Hematopoietic multipotent progenitor cell treated with erythropoietin and hydrocortisone succinate and interleukin-3 and kit ligand, for 17 days (in vitro differentiated cells): ENCODE measurements at regions not wholly inside any gene's neighbourhood (a gene's known extent, or its start where the extent isn't known, plus 50 kb on each side); places are given as distances from the start of the nearest gene placed in this dataset.

ENCODE experiments used
- DNase-seq: peaks from one replicate; pipeline ENCODE4 v3.0.0-alpha.2; 2015; ENCODE audit warnings: low spot score

DNA sequence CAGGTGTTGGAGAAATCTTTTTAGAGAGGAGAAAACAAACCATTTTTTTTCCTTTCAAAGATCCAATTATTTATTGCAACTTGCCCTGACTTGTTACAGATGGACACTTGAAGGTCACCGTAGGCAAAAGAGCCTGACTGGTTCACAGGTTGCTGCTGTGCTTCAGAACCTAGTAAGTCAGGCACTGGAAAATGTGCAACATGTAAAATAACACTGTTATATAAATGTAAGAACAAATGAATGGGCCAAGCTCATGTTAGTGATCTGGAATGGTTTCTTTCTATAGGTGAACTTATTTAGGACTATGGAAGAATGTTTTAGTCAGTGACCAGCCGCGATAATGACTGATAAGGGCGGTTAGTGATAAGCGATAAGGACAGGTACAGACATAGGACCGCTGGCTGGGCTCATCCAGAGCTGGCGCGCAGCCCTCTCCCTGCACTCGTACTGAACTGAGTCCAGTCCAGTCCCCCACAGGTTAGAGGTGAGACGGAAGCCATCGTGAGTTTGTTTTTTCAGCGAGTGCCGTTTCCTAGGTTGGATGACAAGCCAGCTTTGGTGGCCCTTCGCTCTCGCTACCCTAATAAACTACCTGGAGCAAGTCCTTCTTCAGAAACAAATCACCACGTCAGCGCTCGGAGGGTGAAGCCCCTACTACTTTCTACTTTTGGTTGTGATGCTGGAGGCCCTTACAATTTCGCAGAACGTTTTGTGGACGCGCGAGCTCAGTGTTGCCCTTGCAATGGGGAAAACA is 94.4 kb upstream of the PRDM1 start:
- peak; percentile 23 for DNase-seq

DNA sequence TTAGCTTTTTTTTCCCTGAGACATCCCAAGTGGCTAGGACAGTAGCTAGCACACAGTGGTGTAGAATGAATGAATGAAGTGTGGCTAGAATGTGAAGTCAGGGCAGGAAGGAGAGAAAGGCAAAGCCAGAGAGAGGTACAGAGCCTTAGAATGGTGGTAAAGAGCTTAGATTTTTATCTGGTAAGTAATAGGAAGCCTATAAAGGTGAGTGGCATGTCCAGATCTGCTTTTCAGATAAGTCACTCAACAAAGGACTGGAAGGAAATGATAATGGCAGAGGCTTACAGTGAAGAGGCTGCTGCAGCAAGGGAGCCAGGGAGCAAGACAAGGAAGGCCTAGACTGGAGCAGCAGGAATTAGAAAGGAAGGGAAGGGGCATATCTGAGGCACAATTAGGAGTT is 96.0 kb upstream of the PRDM1 start:
- no peak for DNase-seq

DNA sequence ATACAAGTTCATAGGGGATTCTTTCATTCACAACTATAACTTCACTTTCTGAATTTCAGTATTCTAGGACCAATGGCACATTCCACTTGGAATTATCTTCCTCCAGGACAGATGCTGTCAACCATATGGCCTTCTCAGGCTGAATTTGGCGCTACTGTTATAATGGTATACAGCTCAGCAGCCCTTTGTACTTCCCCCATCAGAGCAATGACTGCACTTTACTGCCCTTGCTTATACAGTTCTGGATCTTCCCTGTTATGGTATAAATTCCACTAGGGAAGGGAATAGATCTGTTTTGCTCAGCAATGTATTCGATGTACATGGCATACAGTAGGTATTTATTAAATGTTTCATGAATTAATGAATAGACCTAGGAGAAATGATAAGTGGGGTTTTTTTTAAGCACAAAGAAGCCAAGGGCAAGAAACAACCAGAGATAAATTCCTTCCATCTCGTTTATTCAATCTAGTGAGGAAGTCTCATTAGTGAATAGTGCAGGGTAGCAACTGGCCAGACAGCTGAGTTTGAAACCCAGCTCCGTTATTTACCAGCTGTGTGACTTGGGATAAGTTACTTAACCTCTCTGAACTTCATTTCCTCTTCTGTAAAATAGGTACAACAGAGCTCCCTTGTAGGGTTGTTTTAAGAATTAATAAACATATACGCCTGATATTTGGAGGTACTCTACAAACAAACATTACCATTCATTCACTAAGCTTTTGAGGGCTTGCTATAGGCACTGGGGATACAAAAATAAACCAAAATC is 97.1 kb upstream of the PRDM1 start:
- no peak for DNase-seq

DNA sequence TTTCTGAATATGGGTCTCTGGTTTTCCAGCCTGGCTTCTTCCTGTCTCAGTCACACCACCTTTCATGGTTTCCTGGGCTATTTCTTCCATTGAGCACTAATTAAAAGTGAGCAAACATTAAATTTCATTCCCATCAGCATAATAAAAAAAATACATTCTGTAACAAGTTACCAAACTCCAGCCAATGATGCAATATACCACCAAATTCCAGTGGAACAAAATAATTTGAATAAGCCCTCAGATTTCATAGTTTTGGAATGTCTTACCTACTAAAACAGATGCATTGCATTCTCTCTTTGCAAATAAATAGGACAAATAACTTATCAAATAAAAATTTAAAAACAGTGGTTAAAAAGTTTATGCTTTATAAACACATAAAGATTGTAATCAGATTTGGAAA is 97.8 kb upstream of the PRDM1 start:
- DNase-seq, result no peak

DNA sequence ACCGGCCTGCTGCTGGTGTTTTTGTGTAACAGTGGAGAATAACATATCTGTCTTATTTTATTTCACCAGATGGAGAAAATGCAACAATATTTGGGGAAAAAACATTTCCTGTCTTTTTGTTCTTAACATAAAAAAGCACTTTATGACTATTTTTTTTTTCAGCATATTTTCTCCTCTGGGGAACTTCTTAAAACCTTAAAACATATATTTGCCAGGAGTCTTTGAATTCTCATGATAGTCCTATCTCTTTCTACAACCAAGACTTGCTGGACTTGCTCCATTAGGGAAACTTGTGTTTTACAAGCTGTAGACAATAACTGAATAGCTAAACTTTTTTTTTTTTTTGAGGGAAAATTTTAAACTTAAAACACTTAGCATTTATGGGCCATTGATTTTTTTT is 98.6 kb upstream of the PRDM1 start:
- no peak for DNase-seq

DNA sequence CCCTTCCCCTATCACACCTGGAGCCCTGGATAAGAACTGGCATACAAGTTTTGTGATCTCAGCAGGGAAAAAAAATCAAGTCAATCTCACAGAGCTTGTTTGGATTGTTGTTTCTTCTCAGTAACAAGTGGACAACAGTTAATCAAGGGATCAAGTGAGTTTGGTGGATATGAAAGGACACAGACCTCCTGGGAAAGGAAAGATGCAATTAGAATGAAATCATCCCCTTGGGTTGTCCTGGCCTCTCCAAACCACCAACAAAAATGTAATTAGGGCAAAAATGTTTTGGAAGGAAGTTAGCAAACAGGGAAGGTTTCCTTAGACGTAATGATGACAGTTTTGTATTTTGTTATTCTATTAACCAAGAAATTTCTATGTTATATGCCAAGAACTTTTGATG is 99.1 kb upstream of the PRDM1 start:
- no peak for DNase-seq

DNA sequence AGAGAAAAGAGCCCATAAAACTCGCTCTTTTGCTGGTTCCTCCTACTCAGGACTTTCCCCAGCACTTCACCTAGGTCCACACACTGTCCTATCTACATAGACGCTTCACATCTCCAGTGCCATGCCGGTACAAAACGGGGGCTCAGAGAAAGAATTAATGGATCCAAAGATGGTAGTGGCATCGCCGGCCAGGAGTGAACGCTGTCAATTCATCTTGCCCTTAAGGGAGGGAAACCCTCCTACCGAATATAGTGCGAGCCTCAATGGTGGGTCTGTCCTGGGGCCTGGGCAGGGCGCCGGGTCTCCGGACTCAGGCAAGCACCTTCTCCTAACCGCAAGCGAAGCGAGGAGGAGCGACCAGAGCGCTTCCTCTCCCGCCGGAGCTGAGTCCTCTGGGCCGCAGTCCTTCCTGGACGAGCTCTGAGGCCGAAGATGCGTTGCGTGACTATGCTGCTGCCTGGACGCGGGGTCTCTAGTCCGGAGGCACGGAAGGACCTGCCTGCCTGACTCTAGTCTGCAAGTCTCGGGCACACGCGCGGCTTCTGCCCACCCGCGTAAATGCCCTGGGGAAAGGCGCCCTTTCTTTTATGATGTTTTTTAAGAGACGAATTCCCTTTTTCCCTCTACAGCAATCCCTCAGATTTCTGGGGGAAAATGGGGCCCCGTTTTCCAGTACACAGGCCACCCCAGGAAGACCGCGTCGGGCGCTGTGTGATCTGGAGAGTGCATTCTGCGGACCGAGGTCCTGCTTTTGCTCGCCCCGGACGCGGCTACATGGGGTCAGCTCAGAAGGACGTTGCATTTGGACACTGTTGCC is 100.1 kb upstream of the PRDM1 start:
- no peak for DNase-seq

DNA sequence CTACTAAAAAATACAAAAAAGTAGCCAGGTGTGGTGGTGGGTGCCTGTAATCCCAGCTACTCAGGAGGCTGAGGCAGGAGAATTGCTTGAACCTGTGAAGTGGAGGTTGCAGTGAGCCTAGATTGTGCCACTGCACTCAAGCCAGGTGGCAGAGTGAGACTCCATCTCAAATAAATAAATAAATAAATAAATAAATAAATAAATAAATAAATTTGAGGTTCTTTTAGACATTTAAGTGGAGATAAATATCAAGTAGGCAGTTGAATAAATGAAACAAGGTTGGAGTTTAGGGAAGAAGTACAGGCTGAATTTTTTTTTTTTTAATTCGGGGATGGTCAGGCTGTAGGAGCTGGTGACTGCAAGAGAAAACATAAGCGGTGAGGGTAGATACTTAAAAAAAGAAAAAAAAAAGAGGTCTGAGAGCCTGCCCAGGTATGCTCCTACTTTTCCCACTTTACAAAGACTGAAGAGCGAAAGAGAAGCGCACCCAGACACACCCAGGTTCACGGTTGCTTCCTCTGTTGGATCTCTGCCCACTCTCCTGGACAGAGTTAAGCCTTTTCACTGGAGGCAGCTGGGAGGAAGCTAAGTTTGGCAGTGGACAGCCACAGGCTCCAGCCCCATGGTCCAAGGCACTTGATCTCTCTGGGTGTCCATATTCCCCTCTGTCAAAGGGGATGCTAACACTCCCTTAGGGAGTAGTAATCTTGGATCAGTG is 100.9 kb upstream of the PRDM1 start:
- DNase-seq, result no peak

DNA sequence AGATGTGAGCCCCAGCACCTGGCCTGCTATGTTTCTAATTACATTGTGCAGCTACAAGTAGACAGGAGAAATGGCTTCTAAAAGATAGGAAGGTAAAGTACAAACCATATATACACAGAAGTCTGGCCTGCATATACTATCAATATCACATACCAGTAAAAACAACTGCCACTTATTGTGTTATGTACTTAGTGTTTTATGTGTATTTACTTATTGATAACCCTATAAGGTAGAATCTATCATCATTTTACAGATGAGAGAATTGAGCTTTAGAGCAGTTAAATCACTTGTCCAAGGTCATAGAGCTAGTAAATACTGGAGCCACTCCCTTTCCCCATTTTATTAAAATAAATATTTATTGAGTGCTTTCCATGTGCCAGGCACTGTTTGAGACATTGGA is 102.4 kb upstream of the PRDM1 start:
- no peak for DNase-seq

DNA sequence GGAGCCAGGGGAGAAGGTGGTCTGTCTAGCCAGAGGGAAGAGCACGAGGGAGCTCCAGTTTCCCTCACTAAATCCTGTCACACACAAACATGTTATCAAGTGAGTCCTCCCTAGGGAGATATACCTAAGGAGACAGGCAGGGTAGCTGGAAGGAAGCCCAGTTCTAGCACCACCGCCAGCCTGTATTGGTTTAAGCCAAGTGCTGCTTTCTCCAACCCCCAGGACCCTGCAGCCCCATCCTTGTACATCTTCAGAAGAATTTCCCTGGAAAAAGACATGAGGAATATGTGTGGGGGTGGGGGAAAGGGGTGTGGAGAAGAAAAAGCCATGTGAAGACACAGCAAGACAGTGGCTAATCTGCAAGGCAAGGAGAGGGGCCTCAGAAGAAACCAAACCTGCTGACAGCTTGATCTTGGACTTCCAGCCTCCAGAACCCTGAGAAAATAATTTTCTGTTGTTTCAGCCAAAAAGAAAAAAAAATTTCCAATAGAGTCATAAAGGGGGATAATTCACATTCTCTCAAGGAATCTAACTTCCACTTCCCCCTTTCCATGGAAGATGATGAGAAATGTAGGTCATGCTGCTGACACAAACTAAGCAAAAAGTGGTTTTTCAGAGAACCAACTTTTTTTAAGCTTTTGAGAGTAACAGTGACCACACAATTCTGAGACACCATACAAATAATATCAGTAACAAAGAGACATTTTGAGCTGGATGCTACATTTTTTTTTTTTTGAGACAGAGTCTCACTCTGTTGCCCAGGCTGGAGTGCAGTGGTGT is 103.2 kb upstream of the PRDM1 start:
- no peak for DNase-seq

DNA sequence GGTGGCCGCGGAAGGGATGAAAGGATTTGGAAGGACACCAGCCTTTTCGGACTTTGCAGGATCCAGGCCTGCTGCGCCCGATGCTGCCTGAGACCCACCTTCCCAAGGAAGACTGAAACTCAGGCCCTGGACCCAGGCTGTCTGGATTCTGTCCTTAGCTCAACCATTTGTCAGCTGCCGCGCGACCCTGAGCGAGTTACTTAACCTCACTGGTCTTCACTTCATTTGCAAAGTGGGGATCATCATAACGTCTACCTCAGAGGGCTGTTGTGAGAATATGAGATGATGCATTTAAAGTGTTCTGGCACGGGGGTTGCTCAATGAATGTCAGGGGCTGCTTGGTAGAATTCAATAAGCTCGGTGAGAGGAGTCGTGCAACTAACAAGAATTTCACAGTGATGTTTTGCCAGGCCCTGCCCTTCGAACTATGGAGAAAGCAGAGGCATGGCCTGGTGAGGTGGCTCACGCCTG is 104.2 kb upstream of the PRDM1 start:
- no peak for DNase-seq

DNA sequence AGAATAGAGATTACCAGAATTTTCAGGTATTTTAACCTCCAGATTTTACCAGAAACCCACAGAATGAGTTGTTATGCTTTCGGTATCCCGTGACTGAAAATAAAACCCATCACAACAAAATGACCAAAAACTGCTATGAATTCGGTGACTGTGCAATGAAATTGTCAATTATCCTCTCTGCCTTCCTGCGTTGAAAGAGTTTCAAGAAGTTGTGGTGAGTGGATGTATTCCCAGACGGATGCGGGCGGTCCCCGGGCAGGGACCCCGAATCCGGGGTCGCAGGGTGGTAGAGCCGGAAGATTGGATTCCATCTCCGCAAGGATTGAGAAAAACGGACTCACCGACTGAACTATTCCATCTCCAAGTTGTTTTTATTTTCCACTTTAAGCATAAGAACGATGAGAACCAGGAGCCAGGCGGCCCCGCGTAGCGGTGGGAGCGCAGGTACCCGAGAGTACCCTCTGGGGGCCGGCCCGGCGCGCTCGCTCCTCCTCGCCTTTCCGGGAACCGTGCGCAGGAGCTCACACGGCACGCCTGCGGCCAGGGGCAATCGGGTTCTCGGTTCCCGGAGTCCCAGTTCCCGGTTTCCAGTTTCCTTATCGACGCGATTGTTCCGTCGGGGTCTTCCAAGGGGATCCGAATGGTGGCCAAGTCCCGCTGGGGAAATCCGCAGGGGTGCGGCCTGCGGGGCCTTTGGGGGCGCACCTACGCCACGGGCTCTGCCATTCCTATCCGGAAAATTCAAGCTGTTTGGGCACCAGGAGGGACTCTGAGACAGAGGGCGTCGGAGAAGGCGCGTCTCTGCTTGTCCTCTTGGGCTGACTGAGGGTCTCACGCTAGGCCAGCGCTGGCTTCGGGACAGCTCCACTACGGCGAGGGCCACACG is 104.9 kb upstream of the PRDM1 start:
- no peak for DNase-seq

DNA sequence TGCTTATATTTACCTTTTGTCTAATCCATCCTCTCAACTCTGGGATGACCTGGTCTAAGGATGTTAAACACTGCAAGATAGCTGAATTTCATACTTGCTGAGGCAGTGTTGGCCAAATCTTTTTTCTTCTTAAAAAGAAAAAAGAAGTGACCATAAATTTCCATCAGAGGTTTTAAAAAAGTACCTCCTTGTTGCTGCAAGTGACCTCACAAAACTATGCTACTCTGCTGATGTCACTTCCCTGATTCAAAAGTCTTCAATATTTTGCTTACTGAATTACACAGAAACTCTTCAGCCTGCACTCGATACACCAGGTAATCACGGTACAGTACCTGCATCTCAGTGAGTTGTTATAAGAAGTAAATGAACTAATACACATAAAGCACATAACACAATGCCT is 107.2 kb upstream of the PRDM1 start:
- DNase-seq, result no peak

DNA sequence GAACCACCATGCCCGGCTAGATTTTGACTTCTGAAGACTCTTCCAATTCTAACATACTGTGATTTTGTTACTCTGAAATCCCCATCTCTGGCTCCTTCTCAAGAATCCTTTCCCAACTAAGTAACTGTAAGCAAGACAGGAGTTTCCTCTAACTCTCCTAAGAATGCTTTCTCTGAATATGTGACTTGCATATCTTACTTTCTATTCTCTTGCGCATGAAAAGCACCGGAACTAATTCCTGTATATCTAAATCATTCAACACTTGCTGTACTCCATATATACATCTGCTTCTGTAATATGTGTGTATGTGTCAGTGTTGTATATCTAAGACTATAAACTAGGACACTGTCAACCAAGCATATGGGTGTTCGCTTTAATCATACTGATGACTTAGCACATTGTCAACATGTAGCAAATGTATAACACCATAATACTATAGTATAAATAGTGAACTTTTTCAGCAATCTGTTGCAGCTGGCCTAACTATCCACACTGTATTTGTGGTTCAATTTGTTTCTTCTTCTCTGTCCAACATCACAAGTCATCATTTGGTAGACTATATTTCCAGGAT is 108.1 kb upstream of the PRDM1 start:
- DNase-seq, result no peak

DNA sequence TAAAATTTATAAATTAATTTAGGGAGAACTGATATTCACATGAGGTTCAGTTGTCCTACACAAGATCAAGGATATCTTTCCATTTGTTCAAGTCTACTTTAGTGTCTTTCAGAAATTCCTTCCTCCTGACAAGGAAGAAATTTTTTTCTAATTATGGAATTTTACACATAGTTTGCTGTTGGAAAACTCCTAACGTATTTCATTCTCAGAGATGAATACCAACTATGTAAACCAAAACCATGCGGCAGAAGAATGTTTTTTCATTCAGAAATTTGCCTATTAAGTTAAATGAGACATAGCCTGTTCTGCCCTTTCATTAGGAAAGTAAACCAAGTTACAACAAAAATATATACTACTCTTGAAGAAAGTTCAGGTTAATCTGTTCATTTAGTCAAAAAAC is 111.2 kb upstream of the PRDM1 start:
- no peak for DNase-seq

DNA sequence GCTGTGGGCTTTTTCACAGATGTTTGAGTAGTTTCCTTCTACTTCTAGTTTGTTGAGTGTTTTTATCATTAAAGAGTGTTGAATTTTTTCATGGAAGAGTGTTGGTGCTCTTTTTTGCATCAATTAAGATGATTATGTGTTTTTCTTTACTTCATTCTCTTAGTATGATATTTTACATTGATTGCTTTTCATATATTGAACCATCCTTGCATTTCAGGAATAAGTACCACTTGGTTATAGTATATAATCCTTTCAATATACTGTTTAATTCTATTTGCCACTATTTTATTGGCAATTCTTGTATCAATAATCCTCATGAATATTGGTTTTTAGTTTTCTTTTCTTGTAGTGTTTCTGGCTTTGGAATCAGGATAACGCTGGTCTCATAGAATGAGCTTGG is 113.7 kb upstream of the PRDM1 start:
- DNase-seq, result no peak

DNA sequence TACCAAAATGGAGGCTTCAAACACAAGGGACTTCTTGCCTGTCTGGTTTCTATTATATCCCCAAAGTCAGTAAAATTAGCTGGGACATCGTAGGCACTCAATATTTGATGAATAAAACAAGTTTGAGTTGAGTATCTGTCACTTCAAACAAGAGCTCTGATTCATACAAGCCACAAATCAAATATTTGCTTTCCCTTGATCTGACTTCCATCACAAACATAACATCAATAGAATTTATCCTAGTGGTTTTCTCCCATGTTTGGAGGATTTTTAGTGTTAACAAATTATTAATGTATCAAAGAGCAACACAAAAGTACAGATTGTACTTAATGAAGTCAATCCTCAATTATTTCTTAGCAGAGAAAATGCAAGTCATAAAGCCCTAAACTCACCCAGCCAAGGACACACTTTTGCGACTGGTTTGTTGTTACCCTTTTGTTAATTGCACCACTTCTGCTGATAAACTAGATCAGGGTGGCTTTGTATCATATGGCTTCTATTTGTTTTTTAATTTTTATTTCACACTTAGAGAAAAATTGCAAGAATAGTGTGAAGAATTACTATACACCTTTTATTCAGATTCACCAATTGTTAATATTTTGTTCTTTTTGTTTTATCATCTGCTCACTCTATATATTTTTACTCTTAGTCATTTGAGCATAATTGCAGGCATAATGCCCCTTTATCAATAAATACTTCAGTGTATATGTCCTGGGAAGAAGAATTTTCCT is 117.4 kb upstream of the PRDM1 start:
- no peak for DNase-seq

DNA sequence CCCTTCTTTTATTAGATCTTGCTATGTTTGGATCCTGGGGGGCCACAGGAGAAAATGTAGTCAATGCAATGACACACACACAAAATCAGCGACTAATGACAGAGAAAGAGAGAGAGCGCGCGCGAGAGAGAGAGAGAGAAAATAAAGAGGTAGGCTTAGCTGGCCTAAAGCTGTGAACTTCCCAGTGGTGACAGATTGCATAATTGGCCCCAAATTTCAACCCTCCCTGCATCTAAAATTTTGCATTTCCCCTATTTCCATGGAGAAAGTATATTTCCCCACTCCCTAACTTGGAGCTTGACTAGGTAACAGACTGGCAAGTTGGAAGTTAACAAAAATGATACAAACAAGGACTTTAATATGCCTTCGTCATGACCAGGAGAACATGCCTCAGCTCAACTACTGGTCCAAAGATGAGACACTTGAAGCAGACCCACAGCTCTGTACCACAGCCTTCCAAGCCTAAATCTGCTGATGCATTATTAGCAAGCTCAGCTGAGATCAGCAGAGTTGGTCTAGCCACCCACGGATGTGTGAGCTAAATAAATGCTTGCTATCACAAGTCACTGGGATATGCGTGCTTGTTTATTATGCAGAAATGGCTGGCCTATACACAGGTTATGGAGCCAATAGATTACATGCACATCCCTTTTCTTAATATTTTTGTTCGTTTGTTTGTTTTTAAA is 118.1 kb upstream of the PRDM1 start:
- no peak for DNase-seq

DNA sequence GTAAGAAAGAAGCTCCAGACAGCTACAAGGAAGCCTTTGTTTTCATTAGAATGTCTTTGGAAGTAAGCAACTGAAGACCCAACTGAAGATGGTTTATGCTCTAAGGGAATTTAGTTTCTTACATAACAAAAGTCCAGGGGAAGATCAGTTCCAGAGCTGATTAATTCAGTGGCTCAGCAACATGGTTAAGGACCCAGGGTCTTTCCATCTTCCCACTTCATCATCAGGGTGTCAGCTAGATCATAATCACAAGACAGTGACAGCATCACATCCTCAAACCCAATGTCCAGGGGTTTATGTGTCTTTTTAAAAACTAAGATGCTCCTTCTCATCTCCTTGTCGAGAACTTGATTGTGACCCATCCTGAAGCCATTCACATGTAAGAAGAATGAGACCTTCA is 119.7 kb upstream of the PRDM1 start:
- DNase-seq, result no peak
